Suprapubic skin (tissue), 4 donors: ENCODE measurements at regions not wholly inside any gene's neighbourhood (a gene's known extent, or its start where the extent isn't known, plus 50 kb on each side); places are given as distances from the start of the nearest gene placed in this dataset.

Source experiments
- DNase-seq, 2 donors: peaks; one replicate each; pipeline ENCODE4 v3.0.0-alpha.2; 2019; ENCODE audit warnings: low spot score in 2 of 2
- H3K27ac ChIP-seq: fragments of 200-600 bp; sonication (generic); one replicate; pipeline ENCODE4 v1.5.1; 2019
- H3K27me3 ChIP-seq: fragments of 200-600 bp; sonication (generic); one replicate; pipeline ENCODE4 v1.5.1; 2019
- H3K36me3 ChIP-seq: fragments of 200-600 bp; sonication (generic); one replicate; pipeline ENCODE4 v1.5.1; 2019
- H3K4me1 ChIP-seq: fragments of 200-600 bp; sonication (generic); one replicate; pipeline ENCODE4 v1.5.1; 2019
- H3K4me3 ChIP-seq: fragments of 200-600 bp; sonication (generic); one replicate; pipeline ENCODE4 v1.5.1; 2019; ENCODE audit warnings: mild to moderate bottlenecking
- H3K9me3 ChIP-seq: fragments of 200-600 bp; sonication (generic); one replicate; pipeline ENCODE4 v1.5.1; 2019
- CTCF ChIP-seq, 2 donors: fragments of 200-600 bp in 1 of 2; fragments of 450-650 bp in 1 of 2; sonication (generic) in 1 of 2; IDR thresholded peaks; one replicate each; pipeline ENCODE4 v1.5.1; 2016 to 2019; ENCODE audit warnings: antibody characterized with exemption in 2 of 2, mild to moderate bottlenecking in 1 of 2, moderate library complexity in 1 of 2
- EP300 ChIP-seq: sonication (generic); formaldehyde crosslinking; IDR thresholded peaks from one replicate; pipeline ENCODE4 v1.6.1; 2017; ENCODE audit warnings: antibody characterized with exemption
- POLR2A ChIP-seq, 2 donors: fragments of 450-650 bp; IDR thresholded peaks; one replicate each; pipeline ENCODE4 v1.6.1; 2017; ENCODE audit warnings: antibody characterized with exemption in 2 of 2, mild to moderate bottlenecking in 2 of 2, moderate library complexity in 2 of 2
- POLR2AphosphoS5 ChIP-seq, 3 donors: sonication (generic); formaldehyde crosslinking; IDR thresholded peaks; one replicate each; pipeline ENCODE4 v1.6.1; 2017; ENCODE audit warnings: antibody characterized with exemption in 3 of 3
- WGBS: methylation state at CpG from one replicate; pipeline ENCODE4 v1.1.5; 2018; 5-methylcytosine and 5-hydroxymethylcytosine counted together

- H3K27me3 ChIP-seq, result no peaks in the 10 kb centered on the region
- peak in 1 of 2 donors; percentile 11 for DNase-seq
- H3K4me1 ChIP-seq, result no peaks in the 10 kb centered on the region
- H3K27ac ChIP-seq, result no peak overlapping the region
- no peaks in the 10 kb centered on the region for H3K36me3 ChIP-seq
- WGBS, result 85% methylated on average over 2 of the region's 2 CpGs
- no peaks in the 10 kb centered on the region for H3K9me3 ChIP-seq
- H3K4me3 ChIP-seq, result no peak overlapping the region
- no peak for TF ChIP-seq POLR2A (IDR thresholded peaks at IDR 0.05)
- TF ChIP-seq EP300, result no peak
- no peak for TF ChIP-seq POLR2AphosphoS5 (IDR thresholded peaks at IDR 0.05)
- TF ChIP-seq CTCF (IDR thresholded peaks at IDR 0.05), result no peak
Measured at GRCh38 chr3:41148478-41148877, 50.8 kb upstream of the CTNNB1 start.

DNA sequence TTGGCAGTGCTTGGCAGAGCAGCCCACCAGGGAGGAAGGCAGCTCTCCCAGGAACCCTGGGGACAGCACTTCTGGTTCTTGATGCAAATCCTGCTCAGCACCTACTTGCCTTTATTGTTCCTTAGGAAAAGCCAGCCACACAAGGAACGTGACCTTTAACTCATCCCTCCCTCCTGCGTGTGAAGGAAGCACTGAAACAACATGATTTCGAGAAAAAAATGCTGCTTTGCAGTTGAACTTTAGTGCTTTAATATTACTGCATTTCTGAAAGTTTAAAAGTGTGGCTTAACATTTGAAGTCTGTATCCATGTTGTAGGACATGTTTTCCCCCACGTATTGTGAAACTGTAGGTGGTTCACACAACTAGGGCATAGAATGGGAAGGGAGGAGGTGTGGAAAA is 50.4 kb upstream of the CTNNB1 start:
- WGBS, result 75% methylated on average over 4 of the region's 4 CpGs
- Histone ChIP-seq H3K4me1 (no peaks in the 10 kb centered on the region), H3K27ac (no peak overlapping the region), H3K36me3 (no peaks in the 10 kb centered on the region), H3K4me3 (no peak overlapping the region), H3K27me3 (no peaks in the 10 kb centered on the region), H3K9me3 (no peaks in the 10 kb centered on the region)
- TF ChIP-seq POLR2AphosphoS5 (IDR thresholded peaks at IDR 0.05) (no peak), POLR2A (IDR thresholded peaks at IDR 0.05) (no peak), CTCF (IDR thresholded peaks at IDR 0.05) (no peak), EP300 (no peak)
- peak in 1 of 2 donors; percentile 23 for DNase-seq
